HepG2 (cell line): ENCODE measurements at regions not wholly inside any gene's neighbourhood (a gene's known extent, or its start where the extent isn't known, plus 50 kb on each side); places are given as distances from the start of the nearest gene placed in this dataset.

Source experiments
- ERF ChIP-seq: IDR thresholded peaks from 2 replicates; pipeline ENCODE4 v1.6.1; 2018; ENCODE audit warnings: missing biosample characterization, missing genetic modification reagents
- MTA3 ChIP-seq: sonication (generic); formaldehyde crosslinking; IDR thresholded peaks from 2 replicates; pipeline ENCODE4 v1.4.0; 2020; ENCODE audit warnings: missing genetic modification reagents
- NKX3-1 ChIP-seq: sonication (generic); formaldehyde crosslinking; IDR thresholded peaks from 2 replicates; pipeline ENCODE4 v1.5.0; 2020; ENCODE audit warnings: missing genetic modification reagents
- POLR2AphosphoS2 ChIP-seq: IDR thresholded peaks from 2 replicates; pipeline ENCODE4 v1.6.1; 2011; ENCODE audit warnings: low read depth, low read length, improper control_type of control experiment
- SMC3 ChIP-seq: IDR thresholded peaks from 2 replicates; pipeline ENCODE4 v1.6.1; 2011; ENCODE audit warnings: low read length, improper control_type of control experiment
- STAG1 ChIP-seq: sonication (generic); formaldehyde crosslinking; IDR thresholded peaks from 2 replicates; pipeline ENCODE4 v1.4.0; 2020; ENCODE audit warnings: missing genetic modification reagents
- ZNF251 ChIP-seq: sonication (generic); formaldehyde crosslinking; IDR thresholded peaks from 2 replicates; pipeline ENCODE4 v1.9.0; 2021; ENCODE audit warnings: mild to moderate bottlenecking, missing genetic modification reagents
- TF ChIP-seq, protein P1 (sequence below): sonication (generic); formaldehyde crosslinking; IDR thresholded peaks from 2 replicates; pipeline ENCODE4 v1.4.0; 2020; ENCODE audit warnings: missing genetic modification reagents
- TF ChIP-seq, protein P2 (sequence below): sonication (generic); formaldehyde crosslinking; IDR thresholded peaks from 2 replicates; pipeline ENCODE4 v1.5.0; 2020; ENCODE audit warnings: mild to moderate bottlenecking, missing genetic modification reagents, moderate library complexity
- TF ChIP-seq, protein P3 (sequence below): sonication (generic); formaldehyde crosslinking; IDR thresholded peaks from 2 replicates; pipeline ENCODE4 v1.9.0; 2021; ENCODE audit warnings: mild to moderate bottlenecking, missing genetic modification reagents

GRCh38 chr2:136384531-136385303 lies 266.8 kb upstream of the CXCR4 start (continued):
- TF ChIP-seq, protein P1, sequence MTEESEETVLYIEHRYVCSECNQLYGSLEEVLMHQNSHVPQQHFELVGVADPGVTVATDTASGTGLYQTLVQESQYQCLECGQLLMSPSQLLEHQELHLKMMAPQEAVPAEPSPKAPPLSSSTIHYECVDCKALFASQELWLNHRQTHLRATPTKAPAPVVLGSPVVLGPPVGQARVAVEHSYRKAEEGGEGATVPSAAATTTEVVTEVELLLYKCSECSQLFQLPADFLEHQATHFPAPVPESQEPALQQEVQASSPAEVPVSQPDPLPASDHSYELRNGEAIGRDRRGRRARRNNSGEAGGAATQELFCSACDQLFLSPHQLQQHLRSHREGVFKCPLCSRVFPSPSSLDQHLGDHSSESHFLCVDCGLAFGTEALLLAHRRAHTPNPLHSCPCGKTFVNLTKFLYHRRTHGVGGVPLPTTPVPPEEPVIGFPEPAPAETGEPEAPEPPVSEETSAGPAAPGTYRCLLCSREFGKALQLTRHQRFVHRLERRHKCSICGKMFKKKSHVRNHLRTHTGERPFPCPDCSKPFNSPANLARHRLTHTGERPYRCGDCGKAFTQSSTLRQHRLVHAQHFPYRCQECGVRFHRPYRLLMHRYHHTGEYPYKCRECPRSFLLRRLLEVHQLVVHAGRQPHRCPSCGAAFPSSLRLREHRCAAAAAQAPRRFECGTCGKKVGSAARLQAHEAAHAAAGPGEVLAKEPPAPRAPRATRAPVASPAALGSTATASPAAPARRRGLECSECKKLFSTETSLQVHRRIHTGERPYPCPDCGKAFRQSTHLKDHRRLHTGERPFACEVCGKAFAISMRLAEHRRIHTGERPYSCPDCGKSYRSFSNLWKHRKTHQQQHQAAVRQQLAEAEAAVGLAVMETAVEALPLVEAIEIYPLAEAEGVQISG = peak; percentile 60; the same call in 1 of the 2 replicates
- TF ChIP-seq MTA3 = no peak
- peak; percentile 90 for TF ChIP-seq STAG1 (CRISPR knock-in tag)
- TF ChIP-seq NKX3-1 (CRISPR knock-in tag) = no peak
- TF ChIP-seq, protein P2, sequence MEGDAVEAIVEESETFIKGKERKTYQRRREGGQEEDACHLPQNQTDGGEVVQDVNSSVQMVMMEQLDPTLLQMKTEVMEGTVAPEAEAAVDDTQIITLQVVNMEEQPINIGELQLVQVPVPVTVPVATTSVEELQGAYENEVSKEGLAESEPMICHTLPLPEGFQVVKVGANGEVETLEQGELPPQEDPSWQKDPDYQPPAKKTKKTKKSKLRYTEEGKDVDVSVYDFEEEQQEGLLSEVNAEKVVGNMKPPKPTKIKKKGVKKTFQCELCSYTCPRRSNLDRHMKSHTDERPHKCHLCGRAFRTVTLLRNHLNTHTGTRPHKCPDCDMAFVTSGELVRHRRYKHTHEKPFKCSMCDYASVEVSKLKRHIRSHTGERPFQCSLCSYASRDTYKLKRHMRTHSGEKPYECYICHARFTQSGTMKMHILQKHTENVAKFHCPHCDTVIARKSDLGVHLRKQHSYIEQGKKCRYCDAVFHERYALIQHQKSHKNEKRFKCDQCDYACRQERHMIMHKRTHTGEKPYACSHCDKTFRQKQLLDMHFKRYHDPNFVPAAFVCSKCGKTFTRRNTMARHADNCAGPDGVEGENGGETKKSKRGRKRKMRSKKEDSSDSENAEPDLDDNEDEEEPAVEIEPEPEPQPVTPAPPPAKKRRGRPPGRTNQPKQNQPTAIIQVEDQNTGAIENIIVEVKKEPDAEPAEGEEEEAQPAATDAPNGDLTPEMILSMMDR = peak; percentile 78
- peak; percentile 84 for TF ChIP-seq SMC3
- TF ChIP-seq ERF (CRISPR knock-in tag) = no peak
- TF ChIP-seq, protein P3, sequence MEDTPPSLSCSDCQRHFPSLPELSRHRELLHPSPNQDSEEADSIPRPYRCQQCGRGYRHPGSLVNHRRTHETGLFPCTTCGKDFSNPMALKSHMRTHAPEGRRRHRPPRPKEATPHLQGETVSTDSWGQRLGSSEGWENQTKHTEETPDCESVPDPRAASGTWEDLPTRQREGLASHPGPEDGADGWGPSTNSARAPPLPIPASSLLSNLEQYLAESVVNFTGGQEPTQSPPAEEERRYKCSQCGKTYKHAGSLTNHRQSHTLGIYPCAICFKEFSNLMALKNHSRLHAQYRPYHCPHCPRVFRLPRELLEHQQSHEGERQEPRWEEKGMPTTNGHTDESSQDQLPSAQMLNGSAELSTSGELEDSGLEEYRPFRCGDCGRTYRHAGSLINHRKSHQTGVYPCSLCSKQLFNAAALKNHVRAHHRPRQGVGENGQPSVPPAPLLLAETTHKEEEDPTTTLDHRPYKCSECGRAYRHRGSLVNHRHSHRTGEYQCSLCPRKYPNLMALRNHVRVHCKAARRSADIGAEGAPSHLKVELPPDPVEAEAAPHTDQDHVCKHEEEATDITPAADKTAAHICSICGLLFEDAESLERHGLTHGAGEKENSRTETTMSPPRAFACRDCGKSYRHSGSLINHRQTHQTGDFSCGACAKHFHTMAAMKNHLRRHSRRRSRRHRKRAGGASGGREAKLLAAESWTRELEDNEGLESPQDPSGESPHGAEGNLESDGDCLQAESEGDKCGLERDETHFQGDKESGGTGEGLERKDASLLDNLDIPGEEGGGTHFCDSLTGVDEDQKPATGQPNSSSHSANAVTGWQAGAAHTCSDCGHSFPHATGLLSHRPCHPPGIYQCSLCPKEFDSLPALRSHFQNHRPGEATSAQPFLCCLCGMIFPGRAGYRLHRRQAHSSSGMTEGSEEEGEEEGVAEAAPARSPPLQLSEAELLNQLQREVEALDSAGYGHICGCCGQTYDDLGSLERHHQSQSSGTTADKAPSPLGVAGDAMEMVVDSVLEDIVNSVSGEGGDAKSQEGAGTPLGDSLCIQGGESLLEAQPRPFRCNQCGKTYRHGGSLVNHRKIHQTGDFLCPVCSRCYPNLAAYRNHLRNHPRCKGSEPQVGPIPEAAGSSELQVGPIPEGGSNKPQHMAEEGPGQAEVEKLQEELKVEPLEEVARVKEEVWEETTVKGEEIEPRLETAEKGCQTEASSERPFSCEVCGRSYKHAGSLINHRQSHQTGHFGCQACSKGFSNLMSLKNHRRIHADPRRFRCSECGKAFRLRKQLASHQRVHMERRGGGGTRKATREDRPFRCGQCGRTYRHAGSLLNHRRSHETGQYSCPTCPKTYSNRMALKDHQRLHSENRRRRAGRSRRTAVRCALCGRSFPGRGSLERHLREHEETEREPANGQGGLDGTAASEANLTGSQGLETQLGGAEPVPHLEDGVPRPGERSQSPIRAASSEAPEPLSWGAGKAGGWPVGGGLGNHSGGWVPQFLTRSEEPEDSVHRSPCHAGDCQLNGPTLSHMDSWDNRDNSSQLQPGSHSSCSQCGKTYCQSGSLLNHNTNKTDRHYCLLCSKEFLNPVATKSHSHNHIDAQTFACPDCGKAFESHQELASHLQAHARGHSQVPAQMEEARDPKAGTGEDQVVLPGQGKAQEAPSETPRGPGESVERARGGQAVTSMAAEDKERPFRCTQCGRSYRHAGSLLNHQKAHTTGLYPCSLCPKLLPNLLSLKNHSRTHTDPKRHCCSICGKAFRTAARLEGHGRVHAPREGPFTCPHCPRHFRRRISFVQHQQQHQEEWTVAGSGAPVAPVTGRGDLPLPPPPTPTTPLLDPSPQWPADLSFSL (CRISPR knock-in tag) = no peak
- TF ChIP-seq ZNF251 (CRISPR knock-in tag) = no peak
- no peak for TF ChIP-seq POLR2AphosphoS2
